ENCODE measurements at regions not wholly inside any gene's neighbourhood (a gene's known extent, or its start where the extent isn't known, plus 50 kb on each side); places are given as distances from the start of the nearest gene placed in this dataset.

GRCh38 chr1:60283690-60284089 lies 210.1 kb upstream of the C1orf87 start:
- TF ChIP-seq CTCF (IDR thresholded peaks at IDR 0.05) (no peak), POLR2A (IDR thresholded peaks at IDR 0.05) (no peak)

Data from breast epithelium (tissue), 3 donors.